ENCODE measurements at regions not wholly inside any gene's neighbourhood (a gene's known extent, or its start where the extent isn't known, plus 50 kb on each side); places are given as distances from the start of the nearest gene placed in this dataset.

GRCh38 chr9:84480071-84480470 lies 139.5 kb upstream of the SLC28A3 start:
- no peak overlapping the region for H3K4me3 ChIP-seq
- H3K4me1 ChIP-seq (replicated peaks) = no peaks in the 10 kb centered on the region
- no peak for DNase-seq (ENCODE audit: low read depth in 1 of 2, low spot score in 2 of 2)
- no peaks in the 10 kb centered on the region for H3K27me3 ChIP-seq (replicated peaks)
- no peaks in the 10 kb centered on the region for H3K36me3 ChIP-seq
- H3K9me3 ChIP-seq (replicated peaks) = no peaks in the 10 kb centered on the region
- no peak overlapping the region for H3K27ac ChIP-seq

GRCh38 chr9:84481231-84481630 lies 140.7 kb upstream of the SLC28A3 start:
- no peak for DNase-seq (ENCODE audit: low read depth in 1 of 2, low spot score in 2 of 2)
- no peaks in the 10 kb centered on the region for H3K4me1 ChIP-seq (replicated peaks)
- no peaks in the 10 kb centered on the region for H3K9me3 ChIP-seq (replicated peaks)
- no peak overlapping the region for H3K4me3 ChIP-seq
- H3K27me3 ChIP-seq (replicated peaks) = no peaks in the 10 kb centered on the region
- H3K27ac ChIP-seq = no peak overlapping the region
- no peaks in the 10 kb centered on the region for H3K36me3 ChIP-seq

- no peaks in the 10 kb centered on the region for H3K36me3 ChIP-seq
- H3K9me3 ChIP-seq (replicated peaks) = no peaks in the 10 kb centered on the region
- no peak overlapping the region for H3K27ac ChIP-seq
- DNase-seq (ENCODE audit: low read depth in 1 of 2, low spot score in 2 of 2) = no peak
- H3K27me3 ChIP-seq (replicated peaks) = no peaks in the 10 kb centered on the region
- H3K4me1 ChIP-seq (replicated peaks) = no peaks in the 10 kb centered on the region
- no peak overlapping the region for H3K4me3 ChIP-seq
These were observed 141.2 kb upstream of the SLC28A3 start for GRCh38 chr9:84481636-84482218.

- no peaks in the 10 kb centered on the region for H3K9me3 ChIP-seq (replicated peaks)
- H3K27ac ChIP-seq = no peak overlapping the region
- no peaks in the 10 kb centered on the region for H3K36me3 ChIP-seq
- no peaks in the 10 kb centered on the region for H3K27me3 ChIP-seq (replicated peaks)
- DNase-seq (ENCODE audit: low read depth in 1 of 2, low spot score in 2 of 2) = no peak
- H3K4me1 ChIP-seq (replicated peaks) = no peaks in the 10 kb centered on the region
- no peak overlapping the region for H3K4me3 ChIP-seq
These were observed 142.0 kb upstream of the SLC28A3 start for GRCh38 chr9:84482607-84483006.

- DNase-seq (ENCODE audit: low read depth in 1 of 2, low spot score in 2 of 2) = no peak
These were observed 143.6 kb upstream of the SLC28A3 start for GRCh38 chr9:84484172-84484571.

GRCh38 chr9:84485539-84485938 lies 145.0 kb upstream of the SLC28A3 start:
- Histone ChIP-seq H3K27ac (no peak overlapping the region), H3K27me3 (replicated peaks) (no peaks in the 10 kb centered on the region), H3K4me3 (no peak overlapping the region), H3K9me3 (replicated peaks) (no peaks in the 10 kb centered on the region), H3K36me3 (no peaks in the 10 kb centered on the region), H3K4me1 (replicated peaks) (no peaks in the 10 kb centered on the region)
- no peak for DNase-seq (ENCODE audit: low read depth in 1 of 2, low spot score in 2 of 2)

More at GRCh38 chr9:84484172-84484571, 143.6 kb upstream of the SLC28A3 start:
- H3K4me3 ChIP-seq = no peak overlapping the region
- H3K4me1 ChIP-seq (replicated peaks) = no peaks in the 10 kb centered on the region
- H3K27ac ChIP-seq = no peak overlapping the region
- H3K27me3 ChIP-seq (replicated peaks) = no peaks in the 10 kb centered on the region
- H3K36me3 ChIP-seq = no peaks in the 10 kb centered on the region
- no peaks in the 10 kb centered on the region for H3K9me3 ChIP-seq (replicated peaks)

- no peaks in the 10 kb centered on the region for H3K4me1 ChIP-seq (replicated peaks)
- no peaks in the 10 kb centered on the region for H3K36me3 ChIP-seq
- no peak for DNase-seq (ENCODE audit: low read depth in 1 of 2, low spot score in 2 of 2)
- no peaks in the 10 kb centered on the region for H3K27me3 ChIP-seq (replicated peaks)
- no peak overlapping the region for H3K4me3 ChIP-seq
- H3K27ac ChIP-seq = no peak overlapping the region
- H3K9me3 ChIP-seq (replicated peaks) = no peaks in the 10 kb centered on the region
These were observed 146.1 kb upstream of the SLC28A3 start for GRCh38 chr9:84486663-84487062.

GRCh38 chr9:84490206-84490841 lies 149.8 kb upstream of the SLC28A3 start:
- Histone ChIP-seq H3K36me3 (no peaks in the 10 kb centered on the region), H3K4me3 (no peak overlapping the region), H3K9me3 (replicated peaks) (no peaks in the 10 kb centered on the region), H3K27ac (no peak overlapping the region), H3K4me1 (replicated peaks) (no peaks in the 10 kb centered on the region), H3K27me3 (replicated peaks) (no peaks in the 10 kb centered on the region)
- no peak for DNase-seq (ENCODE audit: low read depth in 1 of 2, low spot score in 2 of 2)

GRCh38 chr9:84490842-84491325 lies 150.3 kb upstream of the SLC28A3 start:
- Histone ChIP-seq H3K36me3 (no peaks in the 10 kb centered on the region), H3K27ac (no peak overlapping the region), H3K4me1 (replicated peaks) (no peaks in the 10 kb centered on the region), H3K4me3 (no peak overlapping the region), H3K9me3 (replicated peaks) (no peaks in the 10 kb centered on the region), H3K27me3 (replicated peaks) (no peaks in the 10 kb centered on the region)
- no peak for DNase-seq (ENCODE audit: low read depth in 1 of 2, low spot score in 2 of 2)

- no peak for DNase-seq (ENCODE audit: low read depth in 1 of 2, low spot score in 2 of 2)
- H3K27ac ChIP-seq = no peak overlapping the region
- H3K36me3 ChIP-seq = no peaks in the 10 kb centered on the region
- no peaks in the 10 kb centered on the region for H3K27me3 ChIP-seq (replicated peaks)
- H3K9me3 ChIP-seq (replicated peaks) = no peaks in the 10 kb centered on the region
- no peak overlapping the region for H3K4me3 ChIP-seq
- H3K4me1 ChIP-seq (replicated peaks) = no peaks in the 10 kb centered on the region
These were observed 152.0 kb upstream of the SLC28A3 start for GRCh38 chr9:84492366-84493159.

GRCh38 chr9:84493284-84493947 lies 152.9 kb upstream of the SLC28A3 start:
- no peaks in the 10 kb centered on the region for H3K27me3 ChIP-seq (replicated peaks)

GRCh38 chr9:84499969-84500582 lies 159.5 kb upstream of the SLC28A3 start:
- DNase-seq (ENCODE audit: low read depth in 1 of 2, low spot score in 2 of 2) = no peak
- Histone ChIP-seq H3K27ac (no peak overlapping the region), H3K4me3 (no peak overlapping the region), H3K9me3 (replicated peaks) (no peaks in the 10 kb centered on the region), H3K4me1 (replicated peaks) (no peaks in the 10 kb centered on the region), H3K27me3 (replicated peaks) (no peaks in the 10 kb centered on the region), H3K36me3 (no peaks in the 10 kb centered on the region)

More at GRCh38 chr9:84493284-84493947, 152.9 kb upstream of the SLC28A3 start:
- H3K27ac ChIP-seq = no peak overlapping the region
- no peak for DNase-seq (ENCODE audit: low read depth in 1 of 2, low spot score in 2 of 2)
- no peaks in the 10 kb centered on the region for H3K9me3 ChIP-seq (replicated peaks)
- H3K4me1 ChIP-seq (replicated peaks) = no peaks in the 10 kb centered on the region
- no peak overlapping the region for H3K4me3 ChIP-seq
- H3K36me3 ChIP-seq = no peaks in the 10 kb centered on the region

- Histone ChIP-seq H3K9me3 (replicated peaks) (no peaks in the 10 kb centered on the region), H3K27me3 (replicated peaks) (no peaks in the 10 kb centered on the region), H3K36me3 (no peaks in the 10 kb centered on the region), H3K27ac (no peak overlapping the region), H3K4me3 (no peak overlapping the region), H3K4me1 (replicated peaks) (no peaks in the 10 kb centered on the region)
- DNase-seq (ENCODE audit: low read depth in 1 of 2, low spot score in 2 of 2) = no peak
These were observed 160.3 kb upstream of the SLC28A3 start for GRCh38 chr9:84500826-84501225.

Measured in SJSA1 (cell line).